Keratinocyte (primary cell): ENCODE measurements at regions not wholly inside any gene's neighbourhood (a gene's known extent, or its start where the extent isn't known, plus 50 kb on each side); places are given as distances from the start of the nearest gene placed in this dataset.

Experiments used
- DNase-seq: peaks from one replicate; pipeline ENCODE4 v3.0.0-alpha.2; 2011; ENCODE audit warnings: low read depth, missing footprints, low spot score
- FAIRE-seq: peaks from 2 replicates; lab custom pipeline; 2011; peaks lifted over from hg19 to GRCh38; lab: Jason Lieb, UNC
- H2AFZ ChIP-seq: 2 replicates; pipeline ENCODE4 v1.6.0; 2012; ENCODE audit warnings: low read length, control low read depth, inconsistent platforms; ENCODE audit not compliant: control insufficient read depth
- H3K27ac ChIP-seq: 2 replicates; pipeline ENCODE4 v1.5.1; 2011; ENCODE audit warnings: low read length; ENCODE audit not compliant: control insufficient read depth, insufficient read depth
- H3K27me3 ChIP-seq: 3 replicates; pipeline ENCODE4 v1.6.0; 2011; ENCODE audit warnings: low read length; ENCODE audit not compliant: control insufficient read depth, insufficient read depth; ENCODE audit errors: extremely low read depth
- H3K36me3 ChIP-seq, 2 experiments: 2 replicates in 1 of 2; 3 replicates in 1 of 2; pipeline ENCODE4 v1.5.1; 2011; ENCODE audit warnings: low read length in 2 of 2, mild to moderate bottlenecking in 1 of 2; ENCODE audit not compliant: control insufficient read depth in 2 of 2, insufficient read depth in 2 of 2; ENCODE audit errors: extremely low read depth in 1 of 2
- H3K4me1 ChIP-seq: 3 replicates; pipeline ENCODE4 v1.5.1; 2011; ENCODE audit warnings: low read length; ENCODE audit not compliant: control insufficient read depth, insufficient read depth; ENCODE audit errors: extremely low read depth
- H3K4me2 ChIP-seq: 3 replicates; pipeline ENCODE4 v1.6.0; 2011; ENCODE audit warnings: low read depth, low read length; ENCODE audit not compliant: control insufficient read depth, insufficient read depth; ENCODE audit errors: extremely low read depth
- H3K4me3 ChIP-seq, 3 experiments: fragments of 200-600 bp in 1 of 3; sonication (generic) in 1 of 3; 2 replicates in 2 of 3; 3 replicates in 1 of 3; pipeline ENCODE4 v1.5.1; 2011 to 2016; ENCODE audit warnings: low read length in 3 of 3, mild to moderate bottlenecking in 3 of 3, control low read depth in 2 of 3, inconsistent platforms in 1 of 3, low read depth in 1 of 3, mixed read lengths in 1 of 3, mixed run types in 1 of 3, moderate library complexity in 1 of 3; ENCODE audit not compliant: control insufficient read depth in 2 of 3, insufficient read depth in 2 of 3; ENCODE audit errors: extremely low read depth in 1 of 3
- H3K79me2 ChIP-seq: 2 replicates; pipeline ENCODE4 v1.6.0; 2012; ENCODE audit warnings: low read length; ENCODE audit not compliant: control insufficient read depth, insufficient read depth
- H3K9ac ChIP-seq: 3 replicates; pipeline ENCODE4 v1.6.0; 2011; ENCODE audit warnings: low read length; ENCODE audit not compliant: control insufficient read depth, insufficient read depth; ENCODE audit errors: extremely low read depth
- H3K9me1 ChIP-seq: 3 replicates; pipeline ENCODE4 v1.6.0; 2011; ENCODE audit warnings: low read length; ENCODE audit not compliant: control insufficient read depth, insufficient read depth; ENCODE audit errors: extremely low read depth
- H3K9me3 ChIP-seq: 2 replicates; pipeline ENCODE4 v1.5.1; 2012; ENCODE audit warnings: low read depth, low read length; ENCODE audit not compliant: control insufficient read depth
- H4K20me1 ChIP-seq: 3 replicates; pipeline ENCODE4 v1.6.0; 2011; ENCODE audit warnings: low read length; ENCODE audit not compliant: control insufficient read depth, insufficient read depth; ENCODE audit errors: extremely low read depth
- EZH2 ChIP-seq: IDR thresholded peaks from one replicate; pipeline ENCODE4 v1.6.1; 2012; ENCODE audit warnings: inconsistent platforms, mild to moderate bottlenecking, low read length, moderate library complexity
- dilution Hi-C: fragments of 300-500 bp; cut with MboI; formaldehyde crosslinking; loops from one replicate; pipeline ENCODE4 v1.7.0; 2020; ENCODE audit warnings: low sequenced_read_pairs; ENCODE audit not compliant: extremely low pct_ligation_motif_present
- TF ChIP-seq, protein P1 (sequence below), 3 experiments: IDR thresholded peaks in 1 of 3; conservative IDR thresholded peaks in 1 of 3; optimal IDR thresholded peaks in 1 of 3; 2 replicates in 2 of 3; 3 replicates in 1 of 3; pipeline versions ENCODE3 to v1.5.1; 2011; ENCODE audit warnings: low read length in 3 of 3, mild to moderate bottlenecking in 3 of 3, moderate library complexity in 2 of 3, control low read depth in 1 of 3, inconsistent platforms in 1 of 3; ENCODE audit not compliant: insufficient read depth in 2 of 3; ENCODE audit errors: extremely low read depth in 1 of 3

- dilution Hi-C loops: no loop called here
- no peak for DNase-seq
These were observed 88.7 kb downstream of the AIPL1 start for GRCh38 chr17:6346156-6346786.

GRCh38 chr17:6343736-6344135 lies 91.2 kb downstream of the AIPL1 start:
- no peaks in the 10 kb centered on the region for H3K36me3 ChIP-seq
- no peak overlapping the region for H3K4me3 ChIP-seq
- no peak overlapping the region for H2AFZ ChIP-seq
- no peaks in the 10 kb centered on the region for H3K9me1 ChIP-seq
- DNase-seq (no peak), FAIRE-seq (no peak)
- no peaks in the 10 kb centered on the region for H4K20me1 ChIP-seq
- no peaks in the 10 kb centered on the region for H3K79me2 ChIP-seq
- no peaks in the 10 kb centered on the region for H3K9me3 ChIP-seq
- TF ChIP-seq EZH2: no peak
- TF ChIP-seq, protein P1, sequence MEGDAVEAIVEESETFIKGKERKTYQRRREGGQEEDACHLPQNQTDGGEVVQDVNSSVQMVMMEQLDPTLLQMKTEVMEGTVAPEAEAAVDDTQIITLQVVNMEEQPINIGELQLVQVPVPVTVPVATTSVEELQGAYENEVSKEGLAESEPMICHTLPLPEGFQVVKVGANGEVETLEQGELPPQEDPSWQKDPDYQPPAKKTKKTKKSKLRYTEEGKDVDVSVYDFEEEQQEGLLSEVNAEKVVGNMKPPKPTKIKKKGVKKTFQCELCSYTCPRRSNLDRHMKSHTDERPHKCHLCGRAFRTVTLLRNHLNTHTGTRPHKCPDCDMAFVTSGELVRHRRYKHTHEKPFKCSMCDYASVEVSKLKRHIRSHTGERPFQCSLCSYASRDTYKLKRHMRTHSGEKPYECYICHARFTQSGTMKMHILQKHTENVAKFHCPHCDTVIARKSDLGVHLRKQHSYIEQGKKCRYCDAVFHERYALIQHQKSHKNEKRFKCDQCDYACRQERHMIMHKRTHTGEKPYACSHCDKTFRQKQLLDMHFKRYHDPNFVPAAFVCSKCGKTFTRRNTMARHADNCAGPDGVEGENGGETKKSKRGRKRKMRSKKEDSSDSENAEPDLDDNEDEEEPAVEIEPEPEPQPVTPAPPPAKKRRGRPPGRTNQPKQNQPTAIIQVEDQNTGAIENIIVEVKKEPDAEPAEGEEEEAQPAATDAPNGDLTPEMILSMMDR (optimal IDR thresholded peaks at IDR 0.05 in 1 of 3, IDR thresholded peaks at IDR 0.05 in 1 of 3, conservative IDR thresholded peaks at IDR 0.05 in 1 of 3; ENCODE audit: extremely low read depth in 1 of 3, insufficient read depth in 2 of 3, low read length in 3 of 3): no peak
- no peaks in the 10 kb centered on the region for H3K4me1 ChIP-seq
- no peak overlapping the region for H3K4me2 ChIP-seq
- H3K27me3 ChIP-seq: no peaks in the 10 kb centered on the region
- no peak overlapping the region for H3K9ac ChIP-seq
- H3K27ac ChIP-seq: no peak overlapping the region
- dilution Hi-C loops: no loop called here

More at GRCh38 chr17:6346156-6346786, 88.7 kb downstream of the AIPL1 start:
- Histone ChIP-seq H4K20me1 (no peaks in the 10 kb centered on the region), H3K9ac (no peak overlapping the region), H3K27ac (no peak overlapping the region), H3K4me3 (no peak overlapping the region), H2AFZ (no peak overlapping the region), H3K9me1 (no peaks in the 10 kb centered on the region), H3K79me2 (no peaks in the 10 kb centered on the region), H3K36me3 (no peaks in the 10 kb centered on the region), H3K4me2 (no peak overlapping the region), H3K4me1 (no peaks in the 10 kb centered on the region), H3K27me3 (no peaks in the 10 kb centered on the region), H3K9me3 (no peaks in the 10 kb centered on the region)
- TF ChIP-seq EZH2: no peak
- TF ChIP-seq, protein P1 (optimal IDR thresholded peaks at IDR 0.05 in 1 of 3, IDR thresholded peaks at IDR 0.05 in 1 of 3, conservative IDR thresholded peaks at IDR 0.05 in 1 of 3; ENCODE audit: extremely low read depth in 1 of 3, insufficient read depth in 2 of 3, low read length in 3 of 3): no peak
- FAIRE-seq: no peak
